ENCODE measurements at regions not wholly inside any gene's neighbourhood (a gene's known extent, or its start where the extent isn't known, plus 50 kb on each side); places are given as distances from the start of the nearest gene placed in this dataset.

- H3K4me3 ChIP-seq (replicated peaks; ENCODE audit: insufficient read depth, low read length): no peak overlapping the region
- TF ChIP-seq CTCF (IDR thresholded peaks at IDR 0.05; ENCODE audit: insufficient read depth, low read length): no peak
- TF ChIP-seq SPI1 (IDR thresholded peaks at IDR 0.05; ENCODE audit: borderline replicate concordance, low read depth): no peak
- no peak for TF ChIP-seq GABPA (IDR thresholded peaks at IDR 0.05; ENCODE audit: low read depth)
- TF ChIP-seq REST (IDR thresholded peaks at IDR 0.05; ENCODE audit: insufficient replicate concordance, low read depth): no peak
- no peak for TF ChIP-seq POLR2AphosphoS5 (IDR thresholded peaks at IDR 0.05; ENCODE audit: low read depth)
- DNase-seq (ENCODE audit: low read depth in 1 of 2, low spot score in 1 of 2): no peak
- H3K27me3 ChIP-seq (ENCODE audit: insufficient read depth, poor library complexity, severe bottlenecking): peaks cover 3% of the 10 kb centered on the region
- H3K27ac ChIP-seq (replicated peaks): no peak overlapping the region
These were observed 458.5 kb downstream of the TLR4 start for GRCh38 chr9:118162716-118163115.

- Histone ChIP-seq H3K27me3 (ENCODE audit: insufficient read depth, poor library complexity, severe bottlenecking) (peaks cover 3% of the 10 kb centered on the region), H3K27ac (replicated peaks) (no peak overlapping the region), H3K4me3 (replicated peaks; ENCODE audit: insufficient read depth, low read length) (no peak overlapping the region)
- TF ChIP-seq POLR2AphosphoS5 (IDR thresholded peaks at IDR 0.05; ENCODE audit: low read depth) (no peak), REST (IDR thresholded peaks at IDR 0.05; ENCODE audit: insufficient replicate concordance, low read depth) (no peak), GABPA (IDR thresholded peaks at IDR 0.05; ENCODE audit: low read depth) (no peak), CTCF (IDR thresholded peaks at IDR 0.05; ENCODE audit: insufficient read depth, low read length) (no peak), SPI1 (IDR thresholded peaks at IDR 0.05; ENCODE audit: borderline replicate concordance, low read depth) (no peak)
- DNase-seq (ENCODE audit: low read depth in 1 of 2, low spot score in 1 of 2): no peak
These were observed 459.5 kb downstream of the TLR4 start for GRCh38 chr9:118163751-118164150.

GRCh38 chr9:118165451-118165850, 461.2 kb downstream of the TLR4 start:
- Histone ChIP-seq H3K27ac (replicated peaks) (no peak overlapping the region), H3K27me3 (ENCODE audit: insufficient read depth, poor library complexity, severe bottlenecking) (no peaks in the 10 kb centered on the region), H3K4me3 (replicated peaks; ENCODE audit: insufficient read depth, low read length) (no peak overlapping the region)
- TF ChIP-seq POLR2AphosphoS5 (IDR thresholded peaks at IDR 0.05; ENCODE audit: low read depth): no peak
- peak; percentile 61 for TF ChIP-seq SPI1 (IDR thresholded peaks at IDR 0.05; ENCODE audit: borderline replicate concordance, low read depth)
- no peak for DNase-seq (ENCODE audit: low read depth in 1 of 2, low spot score in 1 of 2)

- DNase-seq (ENCODE audit: low read depth in 1 of 2, low spot score in 1 of 2): peak in 1 of 2 experiments; percentile 10
- no peak overlapping the region for H3K4me3 ChIP-seq (replicated peaks; ENCODE audit: insufficient read depth, low read length)
- H3K27me3 ChIP-seq (ENCODE audit: insufficient read depth, poor library complexity, severe bottlenecking): no peaks in the 10 kb centered on the region
- no peak for TF ChIP-seq SPI1 (IDR thresholded peaks at IDR 0.05; ENCODE audit: borderline replicate concordance, low read depth)
- TF ChIP-seq REST (IDR thresholded peaks at IDR 0.05; ENCODE audit: insufficient replicate concordance, low read depth): no peak
- TF ChIP-seq CTCF (IDR thresholded peaks at IDR 0.05; ENCODE audit: insufficient read depth, low read length): no peak
- no peak for TF ChIP-seq GABPA (IDR thresholded peaks at IDR 0.05; ENCODE audit: low read depth)
- TF ChIP-seq POLR2AphosphoS5 (IDR thresholded peaks at IDR 0.05; ENCODE audit: low read depth): no peak
- H3K27ac ChIP-seq (replicated peaks): no peak overlapping the region
These were observed 466.1 kb downstream of the TLR4 start for GRCh38 chr9:118170032-118170955.

All from HL-60 (cell line).